ENCODE measurements at regions not wholly inside any gene's neighbourhood (a gene's known extent, or its start where the extent isn't known, plus 50 kb on each side); places are given as distances from the start of the nearest gene placed in this dataset.

GRCh38 chr15:66615846-66616245 lies 50.0 kb upstream of the LCTL start:
- DNase-seq (ENCODE audit: low read depth): no peak

- DNase-seq (ENCODE audit: low read depth): no peak
Measured at GRCh38 chr15:66617137-66618090, 51.6 kb upstream of the LCTL start.

- DNase-seq (ENCODE audit: low read depth): no peak
Measured at GRCh38 chr15:66619152-66619903, 53.5 kb upstream of the LCTL start.

- no peak for DNase-seq (ENCODE audit: low read depth)
Measured at GRCh38 chr15:66620341-66620740, 54.5 kb upstream of the LCTL start.

- DNase-seq (ENCODE audit: low read depth): no peak
Measured at GRCh38 chr15:66620744-66621344, 55.0 kb upstream of the LCTL start.

GRCh38 chr15:66621491-66622467 lies 56.0 kb upstream of the LCTL start:
- DNase-seq (ENCODE audit: low read depth): no peak

GRCh38 chr15:66622591-66623022 lies 56.8 kb upstream of the LCTL start:
- DNase-seq (ENCODE audit: low read depth): no peak

- no peak for DNase-seq (ENCODE audit: low read depth)
Measured at GRCh38 chr15:66623801-66624453, 58.1 kb upstream of the LCTL start.

- DNase-seq (ENCODE audit: low read depth): no peak
Measured at GRCh38 chr15:66625531-66625930, 59.7 kb upstream of the LCTL start.

GRCh38 chr15:66625974-66626373 lies 60.2 kb upstream of the LCTL start:
- DNase-seq (ENCODE audit: low read depth): no peak

GRCh38 chr15:66628976-66629723 lies 63.4 kb upstream of the LCTL start:
- no peak for DNase-seq (ENCODE audit: low read depth)

- DNase-seq (ENCODE audit: low read depth): no peak
Measured at GRCh38 chr15:66629817-66630576, 64.2 kb upstream of the LCTL start.

- DNase-seq (ENCODE audit: low read depth): no peak
Measured at GRCh38 chr15:66630801-66631351, 65.1 kb upstream of the LCTL start.

GRCh38 chr15:66631616-66632263 lies 65.9 kb upstream of the LCTL start:
- no peak for DNase-seq (ENCODE audit: low read depth)

- no peak for DNase-seq (ENCODE audit: low read depth)
Measured at GRCh38 chr15:66633041-66633937, 67.5 kb upstream of the LCTL start.

GRCh38 chr15:66633938-66634250 lies 68.1 kb upstream of the LCTL start:
- DNase-seq (ENCODE audit: low read depth): no peak

GRCh38 chr15:66634540-66634939 lies 67.5 kb upstream of the SMAD6 start:
- DNase-seq (ENCODE audit: low read depth): no peak

GRCh38 chr15:66635006-66635405 lies 67.0 kb upstream of the SMAD6 start:
- no peak for DNase-seq (ENCODE audit: low read depth)

Data from GM04504 (cell line).